ENCODE measurements at regions not wholly inside any gene's neighbourhood (a gene's known extent, or its start where the extent isn't known, plus 50 kb on each side); places are given as distances from the start of the nearest gene placed in this dataset.

- H3K27me3 ChIP-seq (ENCODE audit: insufficient read depth, poor library complexity, severe bottlenecking), result no peaks in the 10 kb centered on the region
- no peak overlapping the region for H3K27ac ChIP-seq (replicated peaks)
- TF ChIP-seq GABPA (IDR thresholded peaks at IDR 0.05; ENCODE audit: low read depth), result no peak
- TF ChIP-seq CTCF (IDR thresholded peaks at IDR 0.05; ENCODE audit: insufficient read depth, low read length), result no peak
- TF ChIP-seq REST (IDR thresholded peaks at IDR 0.05; ENCODE audit: insufficient replicate concordance, low read depth), result no peak
- TF ChIP-seq SPI1 (IDR thresholded peaks at IDR 0.05; ENCODE audit: borderline replicate concordance, low read depth), result no peak
- no peak for TF ChIP-seq POLR2AphosphoS5 (IDR thresholded peaks at IDR 0.05; ENCODE audit: low read depth)
- DNase-seq (ENCODE audit: low read depth in 1 of 2, low spot score in 1 of 2), result no peak
- H3K4me3 ChIP-seq (replicated peaks; ENCODE audit: insufficient read depth, low read length), result no peak overlapping the region
Measured at GRCh38 chr3:24598695-24599470, 104.2 kb upstream of the THRB start.

- Histone ChIP-seq H3K27ac (replicated peaks) (no peak overlapping the region), H3K27me3 (ENCODE audit: insufficient read depth, poor library complexity, severe bottlenecking) (no peaks in the 10 kb centered on the region), H3K4me3 (replicated peaks; ENCODE audit: insufficient read depth, low read length) (no peak overlapping the region)
- DNase-seq (ENCODE audit: low read depth in 1 of 2, low spot score in 1 of 2), result no peak
- TF ChIP-seq CTCF (IDR thresholded peaks at IDR 0.05; ENCODE audit: insufficient read depth, low read length) (no peak), POLR2AphosphoS5 (IDR thresholded peaks at IDR 0.05; ENCODE audit: low read depth) (no peak), GABPA (IDR thresholded peaks at IDR 0.05; ENCODE audit: low read depth) (no peak), REST (IDR thresholded peaks at IDR 0.05; ENCODE audit: insufficient replicate concordance, low read depth) (no peak), SPI1 (IDR thresholded peaks at IDR 0.05; ENCODE audit: borderline replicate concordance, low read depth) (no peak)
Measured at GRCh38 chr3:24601066-24601939, 106.7 kb upstream of the THRB start.

- DNase-seq (ENCODE audit: low read depth in 1 of 2, low spot score in 1 of 2), result no peak
- TF ChIP-seq CTCF (IDR thresholded peaks at IDR 0.05; ENCODE audit: insufficient read depth, low read length), result no peak
- no peak for TF ChIP-seq REST (IDR thresholded peaks at IDR 0.05; ENCODE audit: insufficient replicate concordance, low read depth)
- no peak for TF ChIP-seq GABPA (IDR thresholded peaks at IDR 0.05; ENCODE audit: low read depth)
- no peak for TF ChIP-seq SPI1 (IDR thresholded peaks at IDR 0.05; ENCODE audit: borderline replicate concordance, low read depth)
- TF ChIP-seq POLR2AphosphoS5 (IDR thresholded peaks at IDR 0.05; ENCODE audit: low read depth), result no peak
- Histone ChIP-seq H3K27me3 (ENCODE audit: insufficient read depth, poor library complexity, severe bottlenecking) (no peaks in the 10 kb centered on the region), H3K27ac (replicated peaks) (no peak overlapping the region), H3K4me3 (replicated peaks; ENCODE audit: insufficient read depth, low read length) (no peak overlapping the region)
Measured at GRCh38 chr3:24604215-24604614, 109.6 kb upstream of the THRB start.
